H1 (cell line): ENCODE measurements at regions not wholly inside any gene's neighbourhood (a gene's known extent, or its start where the extent isn't known, plus 50 kb on each side); places are given as distances from the start of the nearest gene placed in this dataset.

ENCODE experiments used
- CTCF ChIA-PET: fragments of 300-600 bp; sonication (Branson Sonifier 250); formaldehyde crosslinking; loops from one replicate; lab custom pipeline; 2021; ENCODE audit not compliant: partially characterized antibody; lab: Charles Lee
- POLR2A ChIA-PET: fragments of 300-600 bp; sonication (Branson Sonifier 250); formaldehyde crosslinking; loops from one replicate; lab custom pipeline; 2021; ENCODE audit warnings: inconsistent platforms; ENCODE audit not compliant: partially characterized antibody; lab: Charles Lee
- DNase-seq, 2 experiments: peaks; one replicate each; pipeline versions ENCODE4 v3.0.0 to v3.0.0-alpha.2; 2010 to 2022; ENCODE audit warnings: low spot score in 2 of 2, low read depth in 1 of 2, mixed read lengths in 1 of 2
- FAIRE-seq: peaks from 2 replicates; lab custom pipeline; 2011; peaks lifted over from hg19 to GRCh38; lab: Jason Lieb, UNC
- H2AFZ ChIP-seq: 2 replicates; pipeline ENCODE4 v1.8.1; 2012; ENCODE audit warnings: low read length, inconsistent platforms
- H2AK5ac ChIP-seq: 2 replicates; pipeline ENCODE4 v1.6.1; 2013; ENCODE audit warnings: low read depth, low read length
- H2BK120ac ChIP-seq: replicated peaks from 2 replicates; pipeline ENCODE3; 2013; ENCODE audit warnings: low read depth, low read length, inconsistent platforms
- H2BK12ac ChIP-seq: 2 replicates; pipeline ENCODE4 v1.6.1; 2013; ENCODE audit warnings: low read depth, low read length
- H2BK15ac ChIP-seq: 2 replicates; pipeline ENCODE4 v1.6.1; 2013; ENCODE audit warnings: low read length
- H2BK20ac ChIP-seq: 2 replicates; pipeline ENCODE4 v1.6.1; 2013; ENCODE audit warnings: low read length
- H2BK5ac ChIP-seq: 2 replicates; pipeline ENCODE4 v1.6.1; 2013; ENCODE audit warnings: low read depth, low read length
- H3K14ac ChIP-seq: 2 replicates; pipeline ENCODE4 v1.6.1; 2013; ENCODE audit warnings: inconsistent platforms; ENCODE audit not compliant: insufficient read length
- H3K18ac ChIP-seq: 2 replicates; pipeline ENCODE4 v1.6.1; 2013; ENCODE audit warnings: low read length; ENCODE audit errors: extremely low read depth
- H3K23ac ChIP-seq: 2 replicates; pipeline ENCODE4 v1.6.1; 2013; ENCODE audit warnings: inconsistent platforms; ENCODE audit not compliant: insufficient read length
- H3K23me2 ChIP-seq: 2 replicates; pipeline ENCODE4 v1.6.1; 2013; ENCODE audit warnings: low read depth, low read length
- H3K27ac ChIP-seq: 2 replicates; pipeline ENCODE4 v1.6.1; 2011; ENCODE audit warnings: low read depth, low read length, inconsistent platforms
- H3K27me3 ChIP-seq, 4 experiments: replicated peaks in 1 of 4; 1 replicate in 1 of 4; 2 replicates in 3 of 4; pipeline versions ENCODE4 v1.6.1 to v1.8.1; 2011 to 2013; ENCODE audit warnings: low read length in 3 of 4, mild to moderate bottlenecking in 3 of 4, inconsistent platforms in 2 of 4, mixed read lengths in 2 of 4, moderate library complexity in 1 of 4; ENCODE audit not compliant: control insufficient read depth in 3 of 4, insufficient read depth in 3 of 4; ENCODE audit errors: extremely low read depth in 1 of 4
- H3K36me3 ChIP-seq, 4 experiments: 2 replicates each; pipeline versions ENCODE4 v1.6.1 to v1.8.1; 2011 to 2013; ENCODE audit warnings: mild to moderate bottlenecking in 4 of 4, low read length in 3 of 4, moderate library complexity in 2 of 4, control low read depth in 1 of 4, inconsistent platforms in 1 of 4; ENCODE audit not compliant: insufficient read depth in 4 of 4, control insufficient read depth in 2 of 4
- H3K4ac ChIP-seq: replicated peaks from 2 replicates; pipeline ENCODE3; 2013; ENCODE audit warnings: low read length, low read depth, mixed read lengths, inconsistent platforms; ENCODE audit not compliant: insufficient read length
- H3K4me1 ChIP-seq, 4 experiments: replicated peaks in 1 of 4; 1 replicate in 1 of 4; 2 replicates in 3 of 4; pipeline versions ENCODE4 v1.6.1 to v1.8.1; 2011 to 2013; ENCODE audit warnings: low read length in 3 of 4, inconsistent platforms in 2 of 4, mixed read lengths in 1 of 4; ENCODE audit not compliant: insufficient read depth in 4 of 4, control insufficient read depth in 3 of 4
- H3K4me2 ChIP-seq, 2 experiments: 2 replicates each; pipeline versions ENCODE4 v1.6.1 to v1.8.1; 2011 to 2013; ENCODE audit warnings: low read depth in 2 of 2, low read length in 2 of 2, control low read depth in 1 of 2, inconsistent platforms in 1 of 2, mild to moderate bottlenecking in 1 of 2; ENCODE audit not compliant: insufficient read depth in 1 of 2
- H3K4me3 ChIP-seq, 4 experiments: fragments of 200-600, 300-600 bp in 1 of 4; sonication (generic), shearing (Covaris generic), sonication (Bioruptor Twin) in 1 of 4; 2 replicates each; pipeline versions ENCODE4 v1.5.1 to v1.8.1; 2011 to 2016; ENCODE audit warnings: low read length in 4 of 4, low read depth in 3 of 4, control low read depth in 2 of 4, inconsistent platforms in 2 of 4, mild to moderate bottlenecking in 2 of 4, mixed read lengths in 1 of 4, moderate library complexity in 1 of 4; ENCODE audit not compliant: insufficient read depth in 2 of 4; ENCODE audit errors: extremely low read depth in 1 of 4
- H3K56ac ChIP-seq: replicated peaks from 2 replicates; pipeline ENCODE3; 2013; ENCODE audit warnings: low read depth, mild to moderate bottlenecking, mixed read lengths, low read length, inconsistent platforms; ENCODE audit not compliant: insufficient read length
- H3K79me1 ChIP-seq: 2 replicates; pipeline ENCODE4 v1.6.1; 2013; ENCODE audit warnings: low read depth, low read length, control low read depth
- H3K79me2 ChIP-seq, 2 experiments: 2 replicates each; pipeline versions ENCODE4 v1.6.1 to v1.8.1; 2012 to 2013; ENCODE audit warnings: low read length in 2 of 2, mild to moderate bottlenecking in 2 of 2, inconsistent platforms in 1 of 2; ENCODE audit not compliant: insufficient read depth in 2 of 2, control insufficient read depth in 1 of 2
- H3K9ac ChIP-seq, 4 experiments: replicated peaks in 1 of 4; 1 replicate in 1 of 4; 2 replicates in 3 of 4; pipeline versions ENCODE4 v1.6.1 to v1.8.1; 2011 to 2013; ENCODE audit warnings: low read depth in 3 of 4, low read length in 3 of 4, control low read depth in 2 of 4, mild to moderate bottlenecking in 2 of 4, moderate library complexity in 2 of 4, inconsistent platforms in 1 of 4; ENCODE audit errors: extremely low read depth in 1 of 4
- H3K9me3 ChIP-seq, 2 experiments: 2 replicates each; pipeline versions ENCODE4 v1.6.1 to v1.8.1; 2012 to 2013; ENCODE audit warnings: mild to moderate bottlenecking in 2 of 2, moderate library complexity in 2 of 2, control low read depth in 1 of 2, inconsistent platforms in 1 of 2, low read depth in 1 of 2, low read length in 1 of 2, mixed read lengths in 1 of 2; ENCODE audit not compliant: insufficient read depth in 2 of 2
- H4K20me1 ChIP-seq, 2 experiments: replicated peaks in 1 of 2; 2 replicates each; pipeline versions ENCODE3 to v1.8.1; 2011 to 2013; ENCODE audit warnings: inconsistent platforms in 2 of 2, low read length in 2 of 2, mild to moderate bottlenecking in 1 of 2; ENCODE audit not compliant: insufficient read depth in 2 of 2, control insufficient read depth in 1 of 2
- H4K5ac ChIP-seq: 2 replicates; pipeline ENCODE4 v1.6.1; 2013; ENCODE audit warnings: low read length, low read depth, mixed read lengths, inconsistent platforms; ENCODE audit not compliant: insufficient read length
- H4K8ac ChIP-seq: 2 replicates; pipeline ENCODE4 v1.8.0; 2013; ENCODE audit warnings: mild to moderate bottlenecking, moderate library complexity, low read length, inconsistent platforms; ENCODE audit not compliant: insufficient read depth; ENCODE audit errors: extremely low read depth
- H4K91ac ChIP-seq: replicated peaks from 2 replicates; pipeline ENCODE3; 2013; ENCODE audit warnings: low read length, mixed read lengths, inconsistent platforms; ENCODE audit not compliant: insufficient read length
- PHF8 ChIP-seq: fragments of 200-600 bp; sonication (generic); conservative IDR thresholded peaks from 2 replicates; pipeline ENCODE4 v1.7.1; 2012; ENCODE audit warnings: low read depth, mild to moderate bottlenecking, inconsistent platforms, low read length, moderate library complexity
- WGBS, 2 experiments: shearing (Covaris generic) in 1 of 2; methylation state at CpG; one replicate each; pipeline versions ENCODE4 v1.1.6 to v1.1.7; 2013 to 2015; ENCODE audit warnings: low lambda C conversion rate in 2 of 2, mixed read lengths in 2 of 2, inconsistent platforms in 1 of 2, low coverage in 1 of 2, missing lambda C conversion rate in 1 of 2; ENCODE audit not compliant: insufficient replicate concordance in 2 of 2, insufficient coverage in 1 of 2, insufficient read length in 1 of 2; ENCODE audit errors: extremely low coverage in 1 of 2, missing lambda C conversion rate in 1 of 2; 5-methylcytosine and 5-hydroxymethylcytosine counted together

DNA sequence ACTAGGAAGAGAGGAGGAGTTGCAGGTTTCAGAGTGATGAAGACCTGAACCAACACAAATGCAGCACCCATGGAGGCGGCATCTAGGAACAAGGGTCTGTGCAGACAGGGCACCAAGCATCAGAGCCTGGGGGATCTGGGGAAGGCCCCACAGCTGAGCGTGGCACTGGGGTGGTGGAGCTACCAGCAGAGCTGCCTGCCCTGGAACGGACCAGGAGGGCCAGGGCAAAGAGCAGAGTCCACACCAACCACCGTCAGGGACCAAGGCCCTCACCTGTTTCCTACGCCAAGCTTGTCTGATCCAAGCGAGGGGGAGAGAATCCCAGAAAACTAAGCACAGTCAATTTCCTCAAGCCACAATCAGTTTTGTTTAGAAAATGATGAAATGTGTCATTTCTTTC, 79.0 kb upstream of the SYT6 start:
- CTCF ChIA-PET = interaction anchor here (1.5 kb wide), 1 partner anchor 50 kb away, joined by 5 read pairs; no protein-coding TSS in a partner anchor
- no peak overlapping the region for H2AK5ac ChIP-seq
- no peaks in the 10 kb centered on the region for H4K20me1 ChIP-seq
- no peaks in the 10 kb centered on the region for H3K9me3 ChIP-seq
- H2BK12ac ChIP-seq = no peak overlapping the region
- DNase-seq (no peak), FAIRE-seq (no peak)
- WGBS, 2 experiments = 82% methylated on average over 6 of the region's 6 CpGs; no CpG with 5 or more reads in 1 of the 2 experiments
- H2BK20ac ChIP-seq = no peak overlapping the region
- no peaks in the 10 kb centered on the region for H3K4me1 ChIP-seq
- no peaks in the 10 kb centered on the region for H3K79me2 ChIP-seq
- H3K23me2 ChIP-seq = no peaks in the 10 kb centered on the region; the same call in 1 of the 2 replicates
- POLR2A ChIA-PET = no interaction called here
- no peak overlapping the region for H3K4me3 ChIP-seq
- H3K9ac ChIP-seq = no peak overlapping the region
- no peak overlapping the region for H2BK120ac ChIP-seq
- no peak overlapping the region for H4K5ac ChIP-seq
- no peak overlapping the region for H3K14ac ChIP-seq
- H4K91ac ChIP-seq = no peak overlapping the region
- H3K36me3 ChIP-seq = no peaks in the 10 kb centered on the region
- no peak overlapping the region for H3K4ac ChIP-seq
- H3K27ac ChIP-seq = no peak overlapping the region
- H2BK15ac ChIP-seq = no peak overlapping the region; the same call in 1 of the 2 replicates
- H2BK5ac ChIP-seq = no peak overlapping the region
- H3K4me2 ChIP-seq = no peak overlapping the region
- H2AFZ ChIP-seq = no peak overlapping the region
- no peak overlapping the region for H4K8ac ChIP-seq
- H3K23ac ChIP-seq = no peak overlapping the region
- 0 out of 7 replicates have a peak, but pooled peaks cover 0 to 3% (median 0%) of the 10 kb centered on the region in 4 experiments for H3K27me3 ChIP-seq
- H3K79me1 ChIP-seq = no peaks in the 10 kb centered on the region
- H3K18ac ChIP-seq = no peak overlapping the region
- no peak overlapping the region for H3K56ac ChIP-seq
- no peak for TF ChIP-seq PHF8
